ENCODE measurements at regions not wholly inside any gene's neighbourhood (a gene's known extent, or its start where the extent isn't known, plus 50 kb on each side); places are given as distances from the start of the nearest gene placed in this dataset.

GRCh38 chr6:16038938-16039337 is 89.9 kb upstream of the MYLIP start:
- ChIA-PET POLR2A (no interaction called here), RAD21 (ENCODE audit: low non-redundant PET in 1 of 2, low total read pairs in 2 of 2, uncharacterized antibody in 2 of 2, unreplicated experiment in 2 of 2) (no interaction called here), CTCF (no interaction called here)
- no TSS peak for BruUV-seq (replicated peaks)
- no peak for ATAC-seq
- Histone ChIP-seq H3K4me3 (replicated peaks in 1 of 2; ENCODE audit: low read depth in 1 of 2, low read length in 2 of 2) (no peak overlapping the region), H2AFZ (ENCODE audit: low read depth, low read length, poor library complexity, severe bottlenecking) (no peak overlapping the region), H3K27me3 (ENCODE audit: insufficient read depth, low read length) (no peaks in the 10 kb centered on the region), H4K20me1 (ENCODE audit: insufficient read depth) (no peaks in the 10 kb centered on the region), H3K27ac (ENCODE audit: low read depth, low read length) (no peak overlapping the region), H3K36me3 (ENCODE audit: control insufficient read depth in 1 of 2, insufficient read depth in 2 of 2, low read length in 2 of 2) (no peaks in the 10 kb centered on the region), H3K9me2 (ENCODE audit: insufficient read depth) (no peaks in the 10 kb centered on the region), H3K79me2 (ENCODE audit: insufficient read depth, low read length) (no peaks in the 10 kb centered on the region), H3K4me2 (ENCODE audit: low read length) (no peak overlapping the region), H3K4me1 (ENCODE audit: control insufficient read depth in 1 of 2, insufficient read depth in 2 of 2, low read length in 2 of 2) (no peaks in the 10 kb centered on the region), H3K9me3 (ENCODE audit: control insufficient read depth in 1 of 2, insufficient read depth in 1 of 2, low read depth in 1 of 2, low read length in 2 of 2) (no peaks in the 10 kb centered on the region), H3K9ac (ENCODE audit: low read length) (no peak overlapping the region)
- intact Hi-C loops (cut with micrococcal nuclease) = no loop called here
- TF ChIP-seq SIN3A (IDR thresholded peaks at IDR 0.05; ENCODE audit: low read depth) (no peak), FOSL1 (IDR thresholded peaks at IDR 0.05; ENCODE audit: low read depth) (no peak), RAD21 (IDR thresholded peaks at IDR 0.05; ENCODE audit: low read depth) (no peak), YY1 (IDR thresholded peaks at IDR 0.05; ENCODE audit: extremely low read depth, insufficient replicate concordance, low read depth, low read length) (no peak), SP1 (IDR thresholded peaks at IDR 0.05; ENCODE audit: low read depth) (no peak), ATF3 (IDR thresholded peaks at IDR 0.05) (no peak), ELF1 (IDR thresholded peaks at IDR 0.05; ENCODE audit: borderline replicate concordance, low read depth) (no peak), JUND (IDR thresholded peaks at IDR 0.05) (no peak)
- TF ChIP-seq, protein P1, sequence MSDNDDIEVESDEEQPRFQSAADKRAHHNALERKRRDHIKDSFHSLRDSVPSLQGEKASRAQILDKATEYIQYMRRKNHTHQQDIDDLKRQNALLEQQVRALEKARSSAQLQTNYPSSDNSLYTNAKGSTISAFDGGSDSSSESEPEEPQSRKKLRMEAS (IDR thresholded peaks at IDR 0.05) = no peak
- DNase-seq (ENCODE audit: low read depth, low spot score) = no peak

GRCh38 chr6:16035488-16036080 is 93.3 kb upstream of the MYLIP start:
- H3K9me3 ChIP-seq (ENCODE audit: control insufficient read depth in 1 of 2, insufficient read depth in 1 of 2, low read depth in 1 of 2, low read length in 2 of 2) = peaks cover 0 to 5% of the 10 kb centered on the region in 2 experiments; a peak in 1 of 4 replicates
- no peak overlapping the region for H3K4me3 ChIP-seq (replicated peaks in 1 of 2; ENCODE audit: low read depth in 1 of 2, low read length in 2 of 2)
- no peaks in the 10 kb centered on the region for H3K4me1 ChIP-seq (ENCODE audit: control insufficient read depth in 1 of 2, insufficient read depth in 2 of 2, low read length in 2 of 2)
- H2AFZ ChIP-seq (ENCODE audit: low read depth, low read length, poor library complexity, severe bottlenecking) = no peak overlapping the region
- no TSS peak for BruUV-seq (replicated peaks)
- no peaks in the 10 kb centered on the region for H3K79me2 ChIP-seq (ENCODE audit: insufficient read depth, low read length)
- TF ChIP-seq, protein P2, sequence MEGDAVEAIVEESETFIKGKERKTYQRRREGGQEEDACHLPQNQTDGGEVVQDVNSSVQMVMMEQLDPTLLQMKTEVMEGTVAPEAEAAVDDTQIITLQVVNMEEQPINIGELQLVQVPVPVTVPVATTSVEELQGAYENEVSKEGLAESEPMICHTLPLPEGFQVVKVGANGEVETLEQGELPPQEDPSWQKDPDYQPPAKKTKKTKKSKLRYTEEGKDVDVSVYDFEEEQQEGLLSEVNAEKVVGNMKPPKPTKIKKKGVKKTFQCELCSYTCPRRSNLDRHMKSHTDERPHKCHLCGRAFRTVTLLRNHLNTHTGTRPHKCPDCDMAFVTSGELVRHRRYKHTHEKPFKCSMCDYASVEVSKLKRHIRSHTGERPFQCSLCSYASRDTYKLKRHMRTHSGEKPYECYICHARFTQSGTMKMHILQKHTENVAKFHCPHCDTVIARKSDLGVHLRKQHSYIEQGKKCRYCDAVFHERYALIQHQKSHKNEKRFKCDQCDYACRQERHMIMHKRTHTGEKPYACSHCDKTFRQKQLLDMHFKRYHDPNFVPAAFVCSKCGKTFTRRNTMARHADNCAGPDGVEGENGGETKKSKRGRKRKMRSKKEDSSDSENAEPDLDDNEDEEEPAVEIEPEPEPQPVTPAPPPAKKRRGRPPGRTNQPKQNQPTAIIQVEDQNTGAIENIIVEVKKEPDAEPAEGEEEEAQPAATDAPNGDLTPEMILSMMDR (IDR thresholded peaks at IDR 0.05 in 2 of 3, conservative IDR thresholded peaks at IDR 0.05 in 1 of 3; ENCODE audit: borderline replicate concordance in 1 of 3, insufficient read depth in 1 of 3, low read depth in 2 of 3, low read length in 2 of 3) = no peak
- TF ChIP-seq CEBPB (IDR thresholded peaks at IDR 0.05; ENCODE audit: low read depth) = no peak
- ChIA-PET CTCF (no interaction called here), POLR2A (no interaction called here), RAD21 (ENCODE audit: low non-redundant PET in 1 of 2, low total read pairs in 2 of 2, uncharacterized antibody in 2 of 2, unreplicated experiment in 2 of 2) (no interaction called here)
- H3K27me3 ChIP-seq (ENCODE audit: insufficient read depth, low read length) = no peaks in the 10 kb centered on the region
- no peaks in the 10 kb centered on the region for H4K20me1 ChIP-seq (ENCODE audit: insufficient read depth)
- no peaks in the 10 kb centered on the region for H3K36me3 ChIP-seq (ENCODE audit: control insufficient read depth in 1 of 2, insufficient read depth in 2 of 2, low read length in 2 of 2)
- no peak overlapping the region for H3K27ac ChIP-seq (ENCODE audit: low read depth, low read length)
- H3K9me2 ChIP-seq (ENCODE audit: insufficient read depth) = no peaks in the 10 kb centered on the region
- ATAC-seq = no peak
- H3K4me2 ChIP-seq (ENCODE audit: low read length) = no peak overlapping the region
- H3K9ac ChIP-seq (ENCODE audit: low read length) = no peak overlapping the region
- intact Hi-C loops (cut with micrococcal nuclease) = no loop called here
- no peak for DNase-seq (ENCODE audit: low read depth, low spot score)
